GM19025 (cell line): ENCODE measurements at regions not wholly inside any gene's neighbourhood (a gene's known extent, or its start where the extent isn't known, plus 50 kb on each side); places are given as distances from the start of the nearest gene placed in this dataset.

Source experiments
- ATAC-seq: cut with Tn5 transposase; IDR thresholded peaks from one replicate; pipeline ENCODE4 v1.9.1; 2021; ENCODE audit warnings: mild to moderate bottlenecking, low read depth, moderate library complexity; ENCODE audit not compliant: unreplicated experiment

DNA sequence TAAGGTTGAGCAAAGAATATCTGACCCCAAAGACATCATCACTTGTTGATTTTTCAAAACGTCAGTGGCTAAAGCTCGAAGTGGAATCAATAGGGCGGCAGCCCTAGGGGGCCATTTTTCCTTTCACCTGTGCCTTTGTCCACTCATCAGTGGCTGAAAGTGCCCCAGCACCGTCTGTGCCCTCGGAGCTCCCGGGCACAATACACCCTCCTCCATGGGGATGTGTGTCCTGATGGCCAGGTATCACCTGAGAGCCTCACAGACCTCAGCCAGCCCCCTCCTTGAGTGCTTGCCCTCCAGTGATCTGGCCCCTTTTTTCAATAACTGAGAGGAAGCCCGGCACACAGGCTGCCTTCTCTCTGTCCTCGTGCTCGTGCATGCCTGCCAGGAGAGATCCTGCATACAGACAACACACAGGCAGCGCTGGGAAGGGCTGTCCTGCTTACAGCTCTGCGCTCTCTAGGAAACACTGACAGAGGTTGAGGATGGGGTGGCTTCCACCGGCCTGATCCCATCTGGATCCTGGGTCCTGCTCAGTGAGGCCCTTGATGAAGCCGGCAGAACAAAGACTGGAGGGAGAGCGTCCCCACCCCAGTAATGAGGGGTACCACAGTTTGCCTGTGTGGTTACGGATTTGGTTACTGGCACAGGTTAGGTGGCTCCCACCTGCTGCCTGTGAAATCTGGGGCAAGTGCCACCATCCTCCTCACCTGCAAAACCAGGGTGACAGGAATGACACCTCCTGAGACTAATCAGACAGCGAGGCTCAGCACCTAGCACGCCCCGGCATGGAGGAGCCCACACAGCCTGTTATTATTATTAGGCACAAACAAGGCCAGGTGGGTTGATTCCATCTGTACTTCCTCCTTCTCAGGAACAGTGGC, 197.5 kb upstream of the RAB6C start:
- no peak for ATAC-seq

DNA sequence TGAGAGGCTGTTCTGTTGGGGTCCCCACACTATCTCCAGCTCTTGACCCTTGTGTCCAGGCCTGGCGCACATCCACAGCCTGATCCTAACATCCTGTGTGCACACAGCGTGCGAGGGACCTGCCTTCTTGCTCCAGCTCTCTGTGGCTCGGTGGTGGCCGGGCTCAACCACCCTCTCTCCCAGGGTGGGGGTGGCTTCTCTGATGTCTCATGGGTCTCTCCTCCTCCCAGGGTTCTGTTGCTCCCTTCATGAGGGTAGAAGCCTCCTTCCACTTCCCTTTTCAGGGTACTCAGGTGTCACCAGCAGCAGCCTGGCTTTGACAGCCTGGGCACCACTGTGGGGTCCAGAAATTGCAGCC, 196.9 kb upstream of the RAB6C start:
- ATAC-seq, result no peak

DNA sequence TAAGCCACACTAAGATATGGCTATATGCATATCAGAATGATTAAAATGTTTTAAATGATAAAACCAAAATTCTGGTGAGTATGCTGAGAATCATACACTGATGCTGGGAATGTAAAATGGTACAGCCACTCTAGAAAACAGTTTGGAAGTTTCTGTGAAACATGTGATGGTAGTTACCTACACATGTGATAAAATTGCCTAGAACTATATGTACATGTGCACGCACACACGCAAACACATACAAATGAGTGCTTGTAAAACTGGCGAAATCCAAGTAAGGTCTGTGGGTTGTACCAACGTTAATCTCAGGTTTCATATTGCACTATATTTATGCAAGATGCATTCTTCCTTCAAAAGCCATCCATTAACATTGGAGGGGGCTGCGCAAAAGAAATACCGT, 195.0 kb upstream of the RAB6C start:
- no peak for ATAC-seq

DNA sequence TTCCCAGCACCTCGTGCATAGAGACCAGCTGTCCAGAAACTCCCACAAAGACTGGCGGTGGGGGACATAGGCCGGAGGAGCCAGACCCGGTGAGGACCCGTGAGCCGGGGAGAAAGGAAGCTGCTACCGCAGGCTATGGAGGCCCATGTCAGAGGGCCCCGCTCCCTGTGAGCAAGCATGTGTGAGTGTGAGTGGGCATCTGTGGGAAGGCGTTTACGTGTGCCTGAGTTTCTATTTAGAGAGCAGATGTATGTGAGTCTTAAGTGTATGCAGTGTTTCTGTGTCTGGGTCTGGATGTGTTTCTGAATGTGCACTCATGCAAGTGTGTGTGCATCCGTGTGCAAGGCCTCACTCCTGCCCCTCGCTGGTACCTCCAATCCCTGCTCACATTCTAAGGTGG, 187.8 kb upstream of the RAB6C start:
- no peak for ATAC-seq

DNA sequence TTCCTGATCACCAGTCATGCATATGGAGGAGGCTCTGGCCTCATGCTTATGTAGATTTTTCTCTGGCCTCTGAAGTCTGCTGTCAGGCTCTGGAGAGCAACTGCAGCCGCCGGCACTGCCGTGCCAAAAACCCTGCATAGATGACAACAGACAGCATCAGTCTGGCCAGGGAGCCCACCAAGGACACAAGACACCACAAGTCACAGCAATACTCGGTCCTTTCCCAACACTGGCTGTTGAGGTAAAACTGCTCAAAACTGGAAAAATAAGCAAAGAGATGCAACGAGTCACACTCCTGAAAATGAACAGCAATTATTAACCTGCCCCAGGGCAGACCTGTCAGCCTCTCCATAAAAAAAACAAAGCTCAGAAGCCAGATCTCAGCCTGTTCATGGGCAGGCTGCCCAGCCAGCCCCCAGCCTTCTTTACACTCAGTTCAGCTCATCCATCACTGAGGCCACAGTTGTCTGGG, 186.0 kb upstream of the RAB6C start:
- ATAC-seq, result no peak

DNA sequence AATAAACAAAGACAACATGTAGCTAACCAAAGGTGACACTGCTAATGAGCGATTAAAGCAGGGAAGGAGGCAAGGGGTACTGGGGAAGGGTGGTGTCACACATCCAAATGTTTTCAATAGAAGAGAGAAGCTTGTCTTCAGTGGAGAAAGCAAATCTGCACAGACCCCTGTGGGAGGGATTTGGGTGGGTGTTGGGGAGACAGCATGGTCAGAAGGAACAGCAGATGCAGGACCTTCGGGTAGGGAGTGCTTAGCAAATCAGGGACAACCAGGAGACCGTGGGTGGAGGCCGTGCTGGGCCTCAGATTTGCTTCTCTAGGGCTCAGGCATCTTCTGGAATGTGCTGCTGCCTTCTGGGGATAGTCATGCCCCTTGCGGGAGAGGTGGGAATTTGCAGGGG, 185.3 kb upstream of the RAB6C start:
- ATAC-seq, result no peak

DNA sequence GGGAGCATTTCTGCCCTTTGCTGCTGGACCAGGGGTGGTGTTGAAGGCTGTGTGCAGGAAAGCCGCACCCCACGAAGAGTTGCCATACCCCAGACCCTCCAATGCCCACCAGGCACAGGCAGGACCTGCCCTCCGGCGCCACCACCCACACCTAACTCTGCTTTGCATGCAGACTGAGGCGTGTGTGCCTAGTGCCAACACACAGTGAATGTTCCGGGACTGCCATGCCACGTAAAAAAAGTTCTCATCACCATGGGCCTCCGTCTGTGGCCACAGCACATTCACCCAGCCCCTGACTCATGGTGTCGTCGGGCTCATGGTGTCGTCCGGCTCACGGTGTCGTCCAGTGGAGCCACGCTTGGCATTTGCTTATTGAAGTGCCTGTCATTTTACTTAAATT, 184.9 kb upstream of the RAB6C start:
- ATAC-seq, result no peak

DNA sequence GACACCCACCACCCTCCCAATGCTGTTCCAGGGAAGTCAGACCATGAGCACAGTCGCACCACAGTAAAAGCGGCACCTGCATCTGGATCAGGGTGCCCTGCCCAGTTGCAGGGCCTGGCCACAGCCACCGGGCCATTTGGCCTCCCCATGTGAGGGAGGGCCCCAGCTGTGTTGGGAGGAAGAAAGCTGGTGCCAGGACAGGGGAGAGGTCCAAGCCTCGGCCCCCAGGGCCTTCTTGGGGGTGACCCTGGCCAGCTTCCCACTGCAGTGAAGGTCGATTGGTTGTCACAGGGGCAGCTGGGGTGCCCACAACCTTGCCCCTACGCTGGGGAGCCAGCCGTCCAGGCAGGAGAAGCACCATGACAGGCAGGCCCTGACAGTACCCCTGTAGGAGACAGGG, 183.2 kb upstream of the RAB6C start:
- no peak for ATAC-seq

DNA sequence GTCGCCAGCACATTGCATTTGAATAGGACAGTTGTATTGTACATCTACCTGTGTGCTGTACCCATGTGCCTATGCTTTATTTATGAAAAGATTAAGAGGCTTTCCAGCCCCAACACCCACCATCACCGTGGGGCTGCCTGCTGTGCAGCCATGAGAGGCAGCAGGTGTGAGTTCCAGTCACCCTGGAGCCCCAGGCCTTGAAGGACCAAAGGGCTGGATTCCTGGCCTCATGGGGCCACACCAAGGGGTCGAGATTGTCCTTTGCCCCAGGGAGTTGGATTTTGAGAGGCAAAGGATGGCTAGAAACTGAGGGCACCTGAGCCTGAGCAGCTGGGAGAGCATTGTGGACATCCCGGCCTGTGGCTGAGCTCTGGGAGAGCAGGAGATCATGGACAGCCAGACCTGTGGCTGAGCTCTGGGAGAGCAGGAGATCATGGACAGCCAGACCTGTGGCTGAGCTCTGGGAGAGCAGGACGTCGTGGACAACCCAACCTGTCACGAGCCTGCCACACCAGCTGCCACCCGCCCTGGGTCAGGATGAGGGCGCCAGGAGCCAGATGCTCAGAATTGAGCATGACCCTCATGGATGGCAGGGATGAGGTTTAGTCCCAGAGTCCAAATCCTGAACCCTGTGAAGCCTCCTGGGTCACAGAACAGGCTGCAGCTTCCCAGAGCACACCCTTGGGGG, 182.5 kb upstream of the RAB6C start:
- no peak for ATAC-seq

DNA sequence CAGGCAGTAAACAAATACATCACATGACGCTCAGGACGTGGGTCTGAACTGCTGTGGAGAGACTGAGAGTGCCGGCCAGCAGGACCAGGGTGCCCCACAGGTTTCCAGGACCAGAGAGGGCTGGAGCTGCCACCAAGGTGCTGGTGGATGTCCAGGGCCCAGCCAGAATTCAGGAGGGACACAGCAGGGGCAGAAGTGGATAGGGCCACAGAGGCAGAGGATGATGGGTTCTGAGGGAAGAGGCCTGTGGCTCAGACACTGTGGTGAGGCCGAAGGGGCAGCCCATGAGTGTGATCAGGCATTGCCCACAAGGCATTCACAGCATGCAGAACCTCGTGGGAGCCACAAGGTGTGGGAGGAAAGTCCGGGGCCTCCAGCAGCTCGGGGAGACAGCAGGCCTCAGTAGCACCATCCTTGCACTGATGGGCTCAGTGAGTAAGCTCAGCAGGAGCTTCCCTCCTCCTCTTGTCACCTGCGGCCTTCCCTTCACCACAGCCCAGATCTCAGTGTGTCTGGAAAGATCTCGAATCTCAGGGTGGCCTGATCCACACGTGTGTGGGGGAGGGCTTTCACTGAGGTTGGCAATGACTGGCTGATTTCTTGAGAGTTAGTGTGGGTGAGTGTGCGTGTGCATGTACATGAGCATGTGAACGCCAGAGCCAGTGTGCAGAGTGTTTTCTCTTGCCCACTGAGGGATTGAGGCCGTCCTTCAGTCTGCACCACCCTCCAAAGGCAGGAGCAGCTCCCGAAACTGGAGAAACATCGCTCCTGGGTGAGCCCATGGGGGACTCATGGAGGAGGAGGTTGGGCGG, 181.8 kb upstream of the RAB6C start:
- no peak for ATAC-seq

DNA sequence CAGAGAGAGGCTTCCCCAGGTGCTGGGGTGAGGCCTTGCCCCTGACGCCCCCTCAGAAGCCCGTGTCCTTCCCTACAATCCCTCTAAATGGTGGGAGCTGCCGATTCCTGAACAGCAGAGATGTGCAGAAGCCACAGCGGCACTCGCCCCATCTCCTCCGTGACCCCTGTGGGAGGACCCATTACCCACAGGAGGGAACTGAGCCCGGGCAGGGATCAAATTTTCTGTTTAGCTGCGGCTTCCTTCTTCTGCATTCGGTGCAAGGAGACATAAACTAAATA, 181.2 kb upstream of the RAB6C start:
- no peak for ATAC-seq

DNA sequence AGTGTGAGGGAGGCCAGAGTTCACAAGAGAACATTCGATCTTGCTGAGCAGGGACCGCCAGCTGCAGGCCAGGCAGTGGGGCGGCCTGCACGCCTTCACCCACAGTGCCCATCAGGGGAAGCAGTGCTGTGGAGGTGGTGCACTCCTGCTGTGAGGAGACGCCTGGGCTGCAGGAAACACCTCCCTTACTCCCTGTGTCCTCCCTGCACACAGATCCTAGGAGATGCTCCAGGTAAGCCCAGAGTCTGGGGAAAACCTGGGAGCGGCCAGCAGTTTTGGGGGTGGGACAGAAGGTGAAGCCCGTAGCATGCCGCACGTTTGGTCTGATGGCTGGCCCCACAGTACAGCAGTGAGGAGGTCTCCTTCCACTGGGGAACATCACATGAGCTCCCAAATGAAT, 180.8 kb upstream of the RAB6C start:
- ATAC-seq, result no peak

DNA sequence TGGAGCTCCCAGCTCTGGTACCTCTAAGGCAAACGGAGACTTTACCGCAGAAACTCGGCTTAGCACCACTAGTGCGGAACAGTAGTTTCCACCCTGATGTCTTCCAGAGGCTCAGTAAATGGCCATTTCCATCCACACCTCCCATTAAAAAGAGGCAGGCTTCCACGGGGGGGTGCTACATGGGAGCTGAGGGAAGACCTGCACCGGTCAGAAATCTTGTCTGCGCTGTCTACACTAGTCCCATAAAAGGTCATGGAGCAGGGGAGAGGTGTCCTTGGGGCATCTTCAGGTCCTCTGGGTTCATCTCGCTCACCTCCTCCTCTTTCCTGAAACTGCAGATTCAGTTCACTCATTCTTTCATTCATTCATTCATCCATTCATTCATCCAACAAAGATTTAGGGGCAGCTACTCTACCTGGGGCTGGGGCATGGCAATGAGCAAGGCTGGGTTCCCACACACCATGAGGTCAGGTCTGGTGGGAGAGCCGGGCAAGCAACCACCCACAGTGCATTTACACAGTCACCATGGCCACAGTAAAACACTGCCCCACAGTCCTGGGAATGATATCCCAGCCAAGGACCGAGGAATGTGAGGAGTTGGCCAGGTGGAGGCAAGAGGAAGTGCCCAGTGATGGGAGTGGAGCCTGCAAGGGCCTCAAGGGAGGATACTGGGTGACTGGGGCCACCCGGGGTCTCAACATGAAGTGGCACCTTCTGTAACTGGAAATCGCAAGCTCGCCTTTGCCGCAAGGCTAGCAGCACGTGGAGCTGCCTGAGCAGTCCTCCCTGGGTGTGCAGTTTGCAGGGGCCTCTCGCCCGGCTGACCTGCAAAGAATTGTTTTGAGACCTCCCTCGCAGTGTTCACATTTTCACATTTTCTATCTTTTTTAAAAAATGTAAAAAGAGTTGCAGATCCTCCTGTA, 180.2 kb upstream of the RAB6C start:
- no peak for ATAC-seq

DNA sequence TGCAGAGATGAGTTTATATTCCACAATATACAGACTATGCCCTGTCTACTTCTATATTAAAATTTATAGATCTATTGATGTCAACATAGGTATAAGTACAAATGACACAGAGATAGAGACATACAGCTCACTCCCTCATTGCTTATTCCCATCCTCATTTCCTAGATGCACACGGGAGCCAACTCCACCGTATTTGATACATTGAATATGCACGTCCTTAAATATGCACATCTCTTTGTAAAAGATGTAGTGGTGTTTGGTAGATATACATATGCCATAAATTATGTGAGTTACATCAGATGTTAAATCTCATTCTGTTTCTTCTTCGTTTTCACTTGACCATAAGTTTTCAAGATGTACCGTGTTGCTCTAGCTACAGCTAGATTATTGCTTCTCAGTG, 179.2 kb upstream of the RAB6C start:
- ATAC-seq, result no peak

DNA sequence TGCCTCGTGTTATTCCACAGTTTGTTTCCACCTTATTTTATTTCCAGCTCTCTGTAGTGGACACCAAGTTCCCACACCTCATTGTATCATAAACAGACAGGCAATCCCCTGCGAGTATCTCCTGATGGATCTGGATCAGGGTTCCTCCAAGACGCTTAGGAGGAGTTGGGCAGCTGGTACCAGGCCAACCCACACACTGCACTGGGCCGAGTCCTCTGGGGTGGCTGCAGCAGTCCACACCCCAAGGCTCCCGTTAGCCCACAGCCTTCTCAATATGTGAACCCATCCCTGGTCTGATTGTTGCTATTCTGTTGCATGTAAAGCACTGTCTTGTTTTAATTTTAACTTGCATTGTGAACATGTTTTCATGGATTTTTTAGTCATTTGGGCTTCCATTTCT, 178.8 kb upstream of the RAB6C start:
- no peak for ATAC-seq

DNA sequence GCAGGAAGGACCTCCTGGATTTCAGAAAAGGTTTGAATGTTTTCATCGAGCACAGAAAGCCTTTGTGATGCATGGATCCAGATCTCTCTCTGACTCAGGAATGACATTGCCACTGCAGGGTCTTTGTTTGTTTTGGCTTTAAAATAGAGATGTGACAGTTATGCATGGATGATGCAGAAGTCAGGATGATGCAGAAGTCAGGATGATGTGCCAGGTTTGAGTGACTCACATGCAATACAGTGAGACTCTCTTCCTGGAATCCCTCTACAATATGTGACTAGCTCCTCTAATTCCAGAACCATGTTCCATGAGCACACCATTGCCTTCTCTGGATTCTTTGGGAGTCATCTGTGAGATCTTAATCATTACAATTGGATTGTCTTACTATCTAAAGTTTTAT, 177.9 kb upstream of the RAB6C start:
- ATAC-seq, result no peak

DNA sequence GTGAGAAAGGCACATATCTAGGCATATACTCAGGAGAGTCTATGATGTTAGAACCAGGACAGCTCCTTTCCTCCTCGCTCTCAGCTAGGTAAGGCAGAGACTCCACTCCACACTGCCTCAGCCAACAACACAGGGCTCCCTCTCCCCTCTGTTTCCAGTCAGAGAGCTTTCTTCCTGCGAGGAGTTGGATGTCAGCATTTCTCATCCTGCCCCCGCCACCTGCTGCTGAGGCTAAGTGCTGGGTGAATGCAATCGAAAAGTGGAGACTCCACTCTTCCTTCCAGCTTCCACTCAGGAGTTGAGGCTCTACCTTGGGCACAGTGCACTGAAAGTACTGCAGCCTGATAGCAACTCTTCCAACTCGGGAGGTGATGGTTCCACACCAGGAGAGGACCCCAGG, 177.2 kb upstream of the RAB6C start:
- ATAC-seq, result no peak

DNA sequence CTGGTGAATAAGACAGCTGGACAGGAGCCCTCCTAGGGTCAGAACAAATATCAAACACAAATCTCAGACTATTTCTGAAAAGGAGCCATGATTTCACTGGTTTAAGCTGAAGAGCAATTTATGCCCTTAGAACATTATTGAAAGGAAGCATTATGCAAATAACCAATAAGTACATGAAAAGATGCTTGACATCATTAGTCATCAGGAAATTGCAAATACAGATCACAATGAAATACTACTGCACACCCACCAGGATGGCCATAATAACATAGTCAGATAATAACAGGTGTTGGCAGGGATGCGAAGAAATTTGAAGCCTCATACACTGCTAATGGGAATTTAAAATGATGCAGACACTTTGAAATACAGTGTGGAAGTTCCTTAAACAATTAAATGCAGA, 176.4 kb upstream of the RAB6C start:
- no peak for ATAC-seq

DNA sequence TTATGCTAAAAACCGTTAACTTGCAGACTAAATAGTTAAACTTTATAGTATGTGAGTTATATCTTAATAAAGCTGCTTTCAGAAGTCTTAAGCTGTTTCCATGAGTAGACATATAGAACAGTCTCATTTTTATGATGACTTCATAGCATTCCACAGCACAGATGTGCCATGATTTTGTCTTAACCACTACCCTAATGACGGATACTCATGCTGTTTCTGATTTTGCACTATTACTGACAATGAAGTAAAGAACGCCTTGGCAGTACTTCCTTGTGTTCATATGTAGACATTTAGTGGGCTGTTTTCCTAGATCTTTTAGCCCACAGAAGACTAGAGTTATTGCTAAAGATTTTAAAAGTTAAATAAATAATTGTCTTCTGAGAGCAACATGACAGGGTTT, 175.6 kb upstream of the RAB6C start:
- ATAC-seq, result no peak

DNA sequence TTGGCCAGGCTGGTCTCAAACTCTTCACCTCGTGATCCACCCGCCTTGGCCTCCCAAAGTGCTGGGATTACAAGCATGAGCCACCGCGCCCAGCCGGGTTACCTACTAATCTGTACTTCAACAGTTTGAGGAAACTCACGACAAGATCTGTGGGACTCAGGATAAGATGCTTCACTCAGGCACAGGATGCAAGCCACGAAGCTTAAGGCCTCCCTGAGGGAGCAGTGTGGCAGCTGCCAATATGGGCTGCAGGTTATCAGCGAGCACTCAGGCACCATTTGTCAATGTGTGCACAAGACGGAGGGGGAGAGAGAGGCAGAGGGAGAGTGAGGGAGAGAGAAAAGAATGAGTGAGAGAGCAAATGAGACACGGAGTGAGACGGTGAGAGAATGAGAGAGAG, 173.6 kb upstream of the RAB6C start:
- ATAC-seq, result no peak

DNA sequence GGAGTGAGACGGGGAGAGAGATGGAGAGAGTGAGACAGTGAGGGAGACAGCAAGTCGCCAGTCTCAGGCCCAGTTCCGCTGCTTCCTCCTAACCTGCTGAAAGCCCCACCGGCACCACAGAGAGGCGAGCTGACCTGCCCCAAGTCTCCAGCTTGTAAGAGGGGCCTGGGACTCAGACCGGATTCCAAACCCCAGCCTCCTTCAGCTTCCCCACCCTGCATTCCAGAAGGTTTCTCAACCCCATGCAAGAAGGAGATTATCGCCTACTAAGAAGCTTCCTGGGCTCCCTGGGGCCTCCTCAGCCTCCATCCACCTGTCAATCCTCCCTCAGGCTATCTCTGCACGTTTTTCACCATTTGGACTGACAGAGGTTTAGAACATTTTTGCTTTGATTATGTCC, 173.1 kb upstream of the RAB6C start:
- ATAC-seq, result no peak
